DMS 273 (cell line): ENCODE measurements at regions not wholly inside any gene's neighbourhood (a gene's known extent, or its start where the extent isn't known, plus 50 kb on each side); places are given as distances from the start of the nearest gene placed in this dataset.
A peak's percentile ranks its signal among the peaks of the same experiment; 100 is the strongest.

ENCODE experiments used
- DNase-seq: peaks from one replicate; lab custom pipeline; 2025; ENCODE audit not compliant: unreplicated experiment; lab: John Stamatoyannopoulos, UW

GRCh38 chr13:76523740-76524340, 362.4 kb downstream of the KCTD12 start:
- DNase-seq: no peak

DNA sequence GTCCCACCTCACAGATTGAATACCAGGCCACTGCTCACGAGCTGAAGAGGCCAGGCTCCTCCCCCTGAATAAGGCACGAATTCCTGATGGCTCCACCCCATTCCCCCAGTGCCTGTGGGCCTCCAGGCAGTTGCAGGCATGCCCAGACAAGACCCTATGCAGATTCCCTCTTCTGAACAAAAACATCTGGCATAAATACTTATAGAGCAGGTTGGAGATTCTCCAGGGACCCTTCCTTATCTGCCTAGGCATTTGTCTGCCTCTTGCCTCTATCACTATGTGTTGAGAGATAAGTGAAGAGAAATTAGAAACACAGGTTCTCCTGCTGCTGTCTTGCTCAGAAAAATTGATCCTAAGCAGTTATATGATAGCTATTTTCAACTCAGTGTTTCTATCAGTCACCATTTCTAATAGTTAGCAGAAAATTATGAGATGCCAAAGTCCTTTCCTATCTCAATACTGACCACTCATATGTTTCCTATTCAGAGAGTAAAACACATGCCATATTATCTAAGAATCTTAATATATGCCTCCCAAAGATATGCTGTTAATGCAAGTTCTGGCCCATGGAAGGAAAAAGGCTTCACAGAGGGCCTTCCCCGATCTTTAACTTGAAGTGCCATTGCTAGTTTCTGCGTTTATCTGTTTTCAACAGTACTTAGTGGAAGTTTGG, 364.0 kb downstream of the KCTD12 start:
- DNase-seq: peak; percentile 90

DNA sequence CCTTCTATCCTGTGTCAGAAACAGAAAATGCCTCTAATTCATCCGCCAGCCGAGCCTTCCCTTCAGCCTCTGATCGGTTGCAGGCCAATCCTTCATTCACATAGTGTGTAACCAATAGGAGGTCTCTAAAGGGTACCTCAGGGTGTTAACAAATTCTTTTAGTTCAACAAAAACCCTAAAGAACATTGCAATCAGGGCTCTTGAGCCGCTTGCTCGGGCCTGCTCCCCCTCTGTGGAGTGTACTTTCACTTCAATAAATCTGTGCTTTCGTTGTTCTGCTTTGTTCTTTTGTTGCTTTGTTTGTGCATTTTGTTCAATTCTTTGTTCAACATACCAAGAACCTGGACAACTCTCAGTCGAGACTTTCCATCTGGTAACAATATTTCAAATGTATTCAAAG, 366.5 kb downstream of the KCTD12 start:
- no peak for DNase-seq

DNA sequence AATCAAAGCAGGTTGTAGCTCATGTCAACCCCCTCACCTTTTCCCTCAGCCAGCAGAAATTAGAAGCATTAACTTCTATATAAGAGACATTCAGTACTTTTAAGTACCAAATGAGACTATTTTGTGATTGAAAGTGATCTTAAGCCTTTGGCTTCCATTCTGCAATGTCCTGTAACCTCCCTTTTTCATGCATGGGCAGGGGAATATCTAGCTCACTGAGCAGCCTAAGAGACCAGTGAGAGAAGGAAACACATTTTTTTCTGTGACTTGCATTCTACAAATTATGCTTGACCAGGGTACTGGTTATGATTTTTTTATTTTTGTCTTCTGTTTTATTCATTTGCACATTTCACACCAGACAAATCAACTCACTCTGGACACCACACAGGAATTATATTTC, 369.6 kb downstream of the KCTD12 start:
- DNase-seq: no peak

DNA sequence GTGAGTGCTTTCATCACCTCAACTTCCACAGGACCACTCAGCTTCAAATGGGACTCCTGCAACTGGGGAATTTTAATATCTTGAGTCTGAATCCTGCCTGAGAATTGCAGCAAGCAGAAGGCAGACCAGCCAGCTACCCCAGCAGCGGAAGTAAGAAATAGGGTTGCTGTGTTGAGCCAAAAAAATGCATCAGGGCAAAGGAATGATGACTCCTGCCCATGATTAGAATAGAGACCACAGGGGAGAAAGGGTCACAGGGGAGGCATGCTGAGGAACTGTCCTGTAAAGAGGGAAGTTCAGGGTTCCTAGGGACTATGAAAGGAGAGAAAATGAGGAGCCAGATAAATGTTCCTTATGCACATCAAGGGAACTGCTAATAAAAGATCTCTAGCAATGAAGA, 370.2 kb downstream of the KCTD12 start:
- no peak for DNase-seq

GRCh38 chr13:76512721-76513145, 373.5 kb downstream of the KCTD12 start:
- peak; percentile 90 for DNase-seq

- no peak for DNase-seq
These were observed 380.8 kb downstream of the KCTD12 start for GRCh38 chr13:76505437-76505836.

DNA sequence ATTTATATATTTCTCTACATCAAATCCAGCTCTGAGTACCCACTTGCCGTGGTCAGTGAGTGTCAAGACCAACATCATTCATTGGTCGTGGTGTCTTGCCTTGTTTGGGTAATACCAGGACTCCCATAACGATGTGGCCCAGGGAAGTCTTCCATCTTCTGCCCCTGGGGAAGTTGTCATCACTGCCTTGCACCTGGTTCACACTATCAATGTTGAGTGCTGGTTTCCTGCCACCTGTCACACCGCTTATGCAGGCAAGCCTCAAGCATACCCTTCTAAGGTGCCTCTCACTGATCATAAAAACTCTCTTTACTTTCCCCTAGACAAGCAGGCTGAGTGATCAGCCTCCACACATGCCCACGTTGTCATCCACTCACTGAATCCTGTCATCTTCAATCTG, 382.4 kb downstream of the KCTD12 start:
- DNase-seq: no peak

GRCh38 chr13:76503291-76503690, 382.9 kb downstream of the KCTD12 start:
- no peak for DNase-seq

GRCh38 chr13:76500894-76501293, 385.3 kb downstream of the KCTD12 start:
- no peak for DNase-seq

- DNase-seq: peak; percentile 3
These were observed 386.3 kb downstream of the KCTD12 start for GRCh38 chr13:76499891-76500290.

- no peak for DNase-seq
These were observed 396.9 kb downstream of the KCTD12 start for GRCh38 chr13:76489274-76489673.

GRCh38 chr13:76481738-76482137, 404.5 kb downstream of the KCTD12 start:
- no peak for DNase-seq

- DNase-seq: no peak
These were observed 411.2 kb downstream of the KCTD12 start for GRCh38 chr13:76474966-76475365.

DNA sequence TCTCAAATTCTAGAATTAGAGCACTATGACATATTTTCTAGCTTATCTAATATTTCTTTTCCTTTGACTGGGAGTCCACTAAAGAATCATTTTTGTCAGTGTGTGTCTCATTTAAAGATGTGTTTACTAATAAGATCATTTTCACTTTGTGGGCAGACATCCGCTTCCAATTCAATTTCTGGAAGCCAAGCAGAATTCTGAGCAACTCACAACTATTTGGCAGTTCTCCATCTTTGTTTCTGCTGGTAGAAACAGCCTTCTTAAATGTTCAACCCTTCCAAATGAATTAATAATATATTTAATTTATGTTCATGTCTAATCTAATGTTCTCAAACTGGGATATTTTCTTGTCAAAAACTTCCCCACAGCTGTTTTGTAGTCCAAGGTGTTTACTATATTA, 411.8 kb downstream of the KCTD12 start:
- no peak for DNase-seq

GRCh38 chr13:76473552-76474134, 412.6 kb downstream of the KCTD12 start:
- peak; percentile 85 for DNase-seq

DNA sequence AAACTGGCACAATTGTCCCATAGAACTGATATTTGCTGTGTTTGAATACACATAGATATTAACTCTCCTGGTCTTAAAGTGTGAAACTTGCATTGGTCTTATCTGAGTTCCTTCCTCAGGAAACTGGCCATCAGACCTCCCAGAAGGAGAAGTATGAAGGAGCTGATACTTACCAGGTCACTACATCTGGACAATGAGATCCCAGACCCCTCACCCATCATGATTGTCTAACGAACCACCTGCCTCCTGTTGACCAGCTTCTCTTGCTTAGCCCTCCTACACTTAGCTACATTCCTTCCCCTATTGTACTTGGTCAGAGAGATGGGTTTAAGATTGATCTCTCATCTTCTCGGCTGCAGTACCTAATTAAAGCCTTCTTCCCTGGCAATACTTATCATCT, 413.3 kb downstream of the KCTD12 start:
- no peak for DNase-seq

DNA sequence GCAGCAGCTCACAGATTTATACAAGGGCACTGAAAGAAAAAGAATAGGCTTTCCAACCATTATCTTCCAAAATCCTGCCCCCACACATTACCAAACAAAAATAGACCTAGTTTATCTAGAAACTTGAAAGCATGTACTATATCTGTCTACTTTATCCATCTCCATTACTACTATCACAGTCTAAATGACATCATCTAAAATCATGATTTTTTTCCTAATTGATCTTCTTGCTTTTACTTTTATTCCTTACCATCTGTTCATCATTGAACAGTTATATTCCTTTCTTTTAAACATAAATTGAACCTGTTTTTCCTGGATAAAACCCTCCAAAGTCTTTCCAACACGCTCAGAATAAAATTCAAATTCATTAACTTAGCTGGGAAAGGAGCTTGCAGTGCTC, 414.7 kb downstream of the KCTD12 start:
- no peak for DNase-seq

GRCh38 chr13:76470991-76471390, 415.2 kb downstream of the KCTD12 start:
- no peak for DNase-seq

DNA sequence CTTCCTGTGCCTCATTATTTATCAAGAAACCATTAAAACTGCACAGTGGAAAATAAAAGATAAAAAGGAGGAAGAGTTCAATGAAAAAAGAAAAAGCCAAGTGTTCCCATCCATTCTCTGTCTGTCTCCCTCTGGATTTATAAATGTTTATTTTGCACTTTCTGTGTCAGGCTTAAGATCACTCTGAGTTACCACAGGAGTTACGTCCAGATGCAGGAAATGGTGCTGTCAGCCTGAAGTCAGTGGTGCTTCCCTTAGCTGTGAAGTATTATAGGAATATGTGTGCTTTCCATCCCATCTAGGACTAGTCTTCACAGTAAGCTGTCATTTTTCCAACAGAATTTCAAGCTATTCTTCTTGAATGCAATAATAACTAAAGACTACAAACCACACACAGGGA, 420.2 kb downstream of the KCTD12 start:
- DNase-seq: no peak

- DNase-seq: no peak
These were observed 422.9 kb downstream of the KCTD12 start for GRCh38 chr13:76463314-76463713.

GRCh38 chr13:76461999-76462398, 424.2 kb downstream of the KCTD12 start:
- DNase-seq: peak; percentile 39

GRCh38 chr13:76461484-76461883, 424.7 kb downstream of the KCTD12 start:
- no peak for DNase-seq
